Muscle of back (tissue), 3 donors: ENCODE measurements at regions not wholly inside any gene's neighbourhood (a gene's known extent, or its start where the extent isn't known, plus 50 kb on each side); places are given as distances from the start of the nearest gene placed in this dataset.
A peak's percentile ranks its signal among the peaks of the same experiment; 100 is the strongest.
"Not testable (repeated sequence)": the region's sequence is repeated elsewhere in the genome, so short reads cannot be mapped to it uniquely, and the experiment has no call there.

Source experiments
- DNase-seq, 3 donors: peaks; one replicate each; pipeline versions ENCODE4 v3.0.0 to v3.0.0-alpha.2; 2013

DNA sequence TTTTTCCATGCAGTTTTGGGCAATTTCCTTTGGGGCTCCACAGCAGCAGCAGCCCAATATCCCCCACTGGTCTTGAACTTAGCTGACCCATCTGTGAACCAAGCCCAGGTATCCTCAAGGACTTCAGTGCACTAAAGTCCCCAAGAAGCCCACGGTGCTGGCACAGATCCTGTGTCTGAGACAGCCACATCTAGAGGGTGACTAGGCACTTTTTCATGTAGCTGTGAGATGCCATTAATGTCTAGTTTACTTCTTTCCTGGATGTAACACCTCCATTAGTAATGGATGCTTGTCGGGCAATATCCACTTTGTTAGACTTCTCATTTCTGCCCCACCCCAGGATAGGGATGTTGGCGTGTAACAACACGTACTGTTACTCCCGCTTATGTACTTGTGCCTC is 117.9 kb downstream of the GPCPD1 start:
- no peak for DNase-seq

- no peak for DNase-seq
These were observed 119.4 kb downstream of the GPCPD1 start for GRCh38 chr20:5491455-5491854.

GRCh38 chr20:5489601-5490000 is 121.2 kb downstream of the GPCPD1 start:
- DNase-seq, result no peak

DNA sequence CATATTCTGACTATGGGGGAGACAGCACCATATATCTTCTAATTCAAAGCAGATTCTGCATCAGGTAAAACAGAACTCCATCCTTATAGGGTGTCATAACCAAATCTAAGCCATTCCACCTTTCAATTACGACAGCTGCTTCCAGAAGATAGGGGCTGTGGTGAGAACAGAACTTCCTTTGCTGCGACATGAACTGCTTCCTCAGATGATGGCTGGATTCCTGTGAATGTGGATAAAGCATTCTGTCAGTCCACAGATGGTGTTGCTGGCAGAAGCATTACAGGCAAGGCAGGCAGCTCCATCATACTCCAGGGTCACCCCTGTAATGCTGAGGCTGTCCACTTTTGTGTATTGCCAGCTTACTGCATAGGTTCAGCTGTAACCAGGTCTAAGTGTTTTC is 122.0 kb downstream of the GPCPD1 start:
- no peak for DNase-seq

DNA sequence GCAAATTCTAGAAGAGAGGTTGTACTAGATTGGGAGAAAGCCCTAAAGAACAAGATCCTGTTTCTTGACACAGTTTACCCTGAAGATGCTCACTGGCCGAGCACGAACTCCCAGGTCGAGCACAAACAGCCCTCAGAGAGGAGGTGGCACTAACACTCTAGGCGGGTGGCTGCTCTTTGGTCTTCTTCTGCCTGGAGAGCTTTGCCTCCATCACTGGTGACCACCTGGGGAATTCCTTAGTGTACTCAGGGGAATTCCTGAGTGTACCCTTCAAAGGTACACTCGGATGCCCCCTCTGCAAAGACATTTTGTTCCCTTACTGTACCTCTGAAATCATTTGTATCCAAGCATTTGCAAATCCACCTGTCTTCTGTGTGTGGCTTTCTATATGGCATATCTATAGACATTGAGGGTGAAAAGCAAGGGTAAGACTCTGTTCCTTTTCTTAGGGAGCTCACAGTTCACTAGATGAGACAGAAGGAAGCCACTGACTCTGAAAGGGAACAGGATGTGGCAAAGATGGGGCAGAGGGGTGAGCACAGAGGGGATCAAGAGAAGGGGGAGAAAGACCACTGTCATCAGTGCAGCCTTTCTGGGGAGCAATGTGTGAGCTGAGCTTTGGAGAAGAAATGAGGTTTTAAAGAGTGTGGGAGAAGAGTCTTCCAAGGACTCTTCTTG is 124.3 kb downstream of the GPCPD1 start:
- no peak for DNase-seq

DNA sequence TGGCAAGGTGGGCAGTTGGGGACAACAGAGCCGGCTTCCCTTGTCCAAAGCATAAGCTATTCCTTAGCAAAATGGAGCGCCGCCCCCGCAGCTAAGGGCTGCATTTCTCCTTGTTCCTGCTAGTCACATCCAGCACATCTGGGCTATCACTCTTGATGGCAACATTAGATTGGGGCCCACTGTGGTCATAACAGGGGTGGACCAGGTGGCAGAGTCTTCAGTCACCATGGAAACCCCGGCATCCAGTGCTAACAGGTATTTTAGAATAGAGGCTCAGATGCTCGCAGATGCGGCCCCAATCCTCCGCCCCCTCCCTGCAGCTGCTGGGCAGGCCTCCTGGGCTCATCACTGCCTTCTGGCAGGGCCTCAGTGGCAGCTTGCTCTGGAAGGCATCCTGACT is 125.9 kb downstream of the GPCPD1 start:
- peak in 1 of 3 donors; percentile 8 for DNase-seq

DNA sequence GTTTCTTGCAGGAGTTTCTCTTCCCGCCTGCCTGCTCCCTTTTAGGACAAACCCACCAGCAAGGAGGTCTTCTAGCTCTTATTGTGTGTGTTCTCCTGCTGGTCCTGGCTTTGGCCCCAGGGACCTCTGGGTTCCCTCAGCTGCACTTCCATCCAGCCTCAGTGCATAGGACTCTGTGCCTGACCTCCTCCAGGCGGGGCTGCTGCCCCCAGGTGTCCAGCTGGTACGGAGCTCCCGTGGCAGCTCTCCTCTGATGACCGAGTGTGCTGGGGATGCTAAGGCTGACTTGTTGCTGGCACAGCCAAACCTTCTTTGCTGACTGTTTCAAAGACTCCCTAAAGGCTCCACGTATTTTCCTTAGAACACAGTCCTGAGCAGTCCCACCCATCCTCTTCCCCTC is 126.5 kb downstream of the GPCPD1 start:
- no peak for DNase-seq

DNA sequence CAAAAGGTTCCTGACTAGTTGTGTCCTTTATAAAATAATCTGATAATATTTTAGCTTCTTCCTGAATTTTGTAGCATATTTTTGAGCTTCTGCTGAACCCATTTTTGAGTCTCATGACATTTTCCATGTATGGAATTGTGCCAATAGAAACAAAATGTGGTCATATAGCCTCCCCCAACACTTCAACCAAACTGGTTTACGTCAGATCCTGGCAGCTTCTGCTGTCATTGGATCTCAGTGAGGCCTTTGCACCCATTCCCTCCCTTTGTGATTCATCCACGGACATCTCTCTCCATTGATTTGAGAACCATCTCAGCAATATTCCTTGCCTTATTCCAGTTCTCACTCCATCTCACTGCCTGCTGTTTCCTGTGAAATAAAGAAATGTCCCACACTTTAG is 128.0 kb downstream of the GPCPD1 start:
- DNase-seq, result peak in 2 of 3 donors; percentile 1 to 8

DNA sequence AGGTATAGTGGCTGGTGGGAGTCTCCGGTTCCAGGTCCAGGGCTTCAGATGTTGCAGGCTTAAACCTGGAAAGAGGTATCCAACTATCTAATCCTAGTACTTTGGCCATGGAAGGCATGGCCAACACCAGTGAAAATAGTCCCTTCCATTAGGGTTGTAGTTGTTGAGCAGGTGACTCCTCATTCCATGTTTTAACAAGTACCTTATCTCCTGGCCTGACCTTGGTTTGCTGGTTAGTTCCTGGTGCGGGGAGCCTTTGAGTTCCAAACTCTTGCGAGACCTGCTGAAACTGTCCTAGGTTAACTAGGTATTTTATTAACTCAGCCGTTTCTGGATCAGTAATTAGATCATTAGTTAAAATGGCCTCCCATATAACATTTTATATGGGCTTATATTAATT is 128.9 kb downstream of the GPCPD1 start:
- no peak for DNase-seq

DNA sequence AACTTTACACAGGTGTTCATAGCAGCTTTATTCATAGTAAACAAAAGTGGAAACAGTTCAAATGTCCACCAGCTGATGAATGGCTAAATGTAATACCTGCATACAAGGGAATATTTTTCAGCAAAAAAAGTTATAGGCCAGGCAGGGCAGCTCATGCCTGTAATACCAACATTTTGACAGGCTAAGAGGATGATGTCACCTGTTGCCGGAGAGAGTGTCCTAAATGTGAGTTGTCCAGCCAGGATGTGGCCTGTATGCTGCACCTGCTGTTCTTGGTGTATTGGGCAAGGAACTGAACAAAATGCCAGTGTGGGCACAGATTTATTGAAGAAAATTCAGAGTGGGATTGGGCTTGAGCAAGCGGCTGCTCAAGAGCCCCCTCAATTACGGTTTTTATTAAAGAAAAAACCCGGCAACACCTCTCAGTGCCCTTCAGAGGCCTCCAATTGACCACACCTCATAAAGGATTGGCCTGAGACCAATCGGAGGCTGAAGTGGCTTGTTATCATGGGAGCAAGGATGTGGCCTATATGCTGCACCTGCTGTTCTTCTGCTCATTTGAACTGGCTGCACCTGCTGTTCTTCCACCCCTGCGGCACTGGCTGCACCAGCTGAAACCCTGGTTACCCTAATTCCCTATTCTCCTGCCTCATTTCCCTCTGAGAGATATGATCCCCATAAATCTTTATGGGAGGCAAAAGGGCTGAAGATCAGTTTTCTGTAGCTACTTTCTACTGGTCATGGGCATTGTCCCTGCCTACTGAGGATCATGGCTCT is 129.8 kb downstream of the GPCPD1 start:
- DNase-seq, result no peak

DNA sequence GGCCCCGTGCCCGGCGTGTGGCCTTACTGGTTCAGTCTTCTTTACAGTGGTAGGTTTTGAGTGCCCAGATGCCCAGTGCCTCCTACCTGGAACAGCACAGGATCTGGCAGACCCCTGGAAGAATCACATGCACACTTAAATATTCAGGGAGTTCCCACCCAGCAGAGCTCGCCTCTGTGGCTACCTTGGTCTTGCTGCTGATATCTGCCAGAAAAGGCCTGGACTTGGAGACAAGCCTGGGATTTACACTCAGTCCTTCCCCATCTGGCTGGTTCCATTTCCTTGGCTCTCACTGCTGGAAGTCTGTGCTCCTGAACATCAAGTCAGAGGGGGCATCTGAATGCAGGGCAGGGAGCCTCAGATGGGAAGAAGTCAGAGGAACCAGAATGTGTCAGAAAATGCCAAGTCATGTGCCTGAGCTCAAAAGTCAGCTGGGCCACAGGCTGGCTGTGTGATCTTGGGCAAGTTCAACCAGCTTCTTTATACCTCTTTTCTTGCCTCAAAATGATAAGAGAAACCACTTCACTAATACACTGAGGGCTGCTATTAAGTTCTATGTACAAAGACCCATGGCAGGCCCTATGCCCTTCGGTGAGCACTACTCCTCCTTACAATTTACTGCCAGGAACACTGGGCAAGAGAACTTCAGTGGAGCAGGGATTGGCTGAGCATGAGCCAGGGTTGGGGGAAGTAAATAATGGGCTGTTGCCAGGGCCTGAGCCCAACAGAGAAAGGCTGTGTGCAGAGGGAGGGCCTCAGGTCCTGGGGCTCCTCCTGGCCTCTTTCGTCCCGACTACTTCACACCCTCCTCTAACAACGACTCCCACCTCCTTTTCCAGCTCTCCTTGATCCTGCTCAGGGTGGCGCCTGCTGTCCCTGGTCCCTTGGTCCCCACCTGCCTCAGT is 135.9 kb downstream of the GPCPD1 start:
- no peak for DNase-seq

GRCh38 chr20:5471866-5472265 is 138.9 kb downstream of the GPCPD1 start:
- not testable (repeated sequence) for DNase-seq

DNA sequence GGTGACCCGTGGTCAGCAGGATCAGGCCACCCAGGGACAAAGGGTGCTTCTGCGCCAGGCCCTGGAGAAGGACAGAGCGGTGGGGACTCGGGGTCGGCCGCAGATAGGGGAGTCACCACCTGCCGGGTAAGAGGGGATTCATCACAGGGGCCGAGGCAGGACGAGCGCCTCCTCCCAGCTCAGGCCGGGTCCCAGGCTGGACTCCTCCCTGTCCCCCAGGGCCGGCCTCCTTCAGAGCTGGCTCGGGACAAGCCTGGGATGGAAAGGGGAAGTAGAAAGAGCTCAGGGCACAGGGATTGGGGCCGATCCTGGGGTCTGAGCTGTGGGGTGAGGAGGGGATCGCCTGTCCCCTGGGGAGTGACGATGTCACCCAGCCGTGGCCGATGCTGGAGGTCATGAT is 139.4 kb downstream of the GPCPD1 start:
- no peak for DNase-seq

DNA sequence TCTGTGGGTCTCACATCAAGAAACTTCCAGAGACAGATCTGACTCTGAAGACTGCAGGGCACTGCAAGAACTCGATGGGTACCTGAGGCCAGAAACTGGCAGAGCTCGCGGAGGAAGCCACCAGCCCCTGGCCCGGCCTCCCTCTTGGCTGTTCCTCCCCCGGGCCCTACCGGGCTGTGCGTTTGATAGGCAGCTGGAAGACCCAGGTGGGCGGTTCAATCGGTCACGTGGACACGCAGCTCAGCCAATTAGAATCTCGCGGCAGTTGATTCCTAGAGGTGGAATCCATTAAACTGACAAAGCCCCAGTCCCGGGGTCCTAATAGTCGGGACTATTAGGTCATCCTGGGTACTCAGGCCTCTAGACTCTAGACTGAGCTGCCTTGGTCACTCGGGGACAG is 139.9 kb downstream of the GPCPD1 start:
- no peak for DNase-seq

GRCh38 chr20:5470458-5470857 is 140.3 kb downstream of the GPCPD1 start:
- no peak for DNase-seq

GRCh38 chr20:5469111-5469510 is 141.7 kb downstream of the GPCPD1 start:
- no peak for DNase-seq

GRCh38 chr20:5467086-5467485 is 143.7 kb downstream of the GPCPD1 start:
- no peak for DNase-seq

GRCh38 chr20:5465604-5465927 is 145.2 kb downstream of the GPCPD1 start:
- no peak for DNase-seq

DNA sequence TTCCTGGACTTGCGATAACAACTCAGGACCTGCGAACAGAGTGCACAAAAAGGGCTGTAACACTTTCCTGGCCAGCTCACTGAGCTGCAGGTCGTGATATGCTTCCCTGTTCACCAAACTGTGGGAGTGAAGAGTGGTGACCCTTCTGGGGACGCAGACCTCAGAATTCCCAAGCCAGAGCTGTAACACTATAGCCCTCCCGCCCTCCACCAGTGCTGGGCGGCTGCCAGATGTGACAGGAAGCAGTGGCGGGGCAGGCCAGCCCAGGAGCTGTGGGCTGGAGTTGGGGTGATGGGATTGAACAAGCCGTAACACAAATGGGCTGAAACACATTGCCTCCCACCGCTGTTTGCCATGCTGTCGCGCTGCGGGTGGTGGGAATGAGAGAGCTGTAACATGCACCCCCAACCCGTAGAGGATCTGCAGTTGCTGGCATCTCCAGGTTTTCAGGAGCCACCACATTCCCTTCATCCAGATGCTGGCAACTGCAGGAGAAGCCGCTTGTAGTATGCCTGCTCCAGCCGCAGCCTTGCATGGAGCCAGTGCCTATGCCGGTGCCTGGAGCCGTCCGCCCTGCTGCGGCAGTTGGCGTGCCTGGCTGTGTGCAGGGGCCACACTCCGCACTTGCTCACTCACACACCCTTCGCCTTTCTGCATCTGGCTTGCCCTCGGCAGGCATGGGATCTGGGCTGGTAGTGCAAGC is 145.8 kb downstream of the GPCPD1 start:
- DNase-seq, result no peak

- no peak for DNase-seq
These were observed 146.4 kb upstream of the PROKR2 start for GRCh38 chr20:5463007-5463686.

- DNase-seq, result not testable (repeated sequence)
These were observed 137.0 kb upstream of the PROKR2 start for GRCh38 chr20:5453745-5454144.
